Motor neuron (in vitro differentiated cells): ENCODE measurements at regions not wholly inside any gene's neighbourhood (a gene's known extent, or its start where the extent isn't known, plus 50 kb on each side); places are given as distances from the start of the nearest gene placed in this dataset.

Source experiments
- ATAC-seq, 8 experiments: fragments of 200-7000 bp; cut with Tn5 transposase; replicated peaks in 6 of 8; 2 replicates each; pipeline ENCODE4 v1.8.0; 2021; ENCODE audit warnings: mild to moderate bottlenecking in 8 of 8, moderate library complexity in 8 of 8
- H3K27ac ChIP-seq, 2 donors: fragments of 250-450 bp; sonication (Bioruptor Pico); 2 replicates each; pipeline ENCODE4 v1.9.0; 2021; ENCODE audit warnings: antibody characterized with exemption in 2 of 2, mild to moderate bottlenecking in 2 of 2, moderate library complexity in 1 of 2
- H3K4me1 ChIP-seq, 2 donors: fragments of 250-450 bp; sonication (Bioruptor Pico); replicated peaks in 1 of 2; 2 replicates each; pipeline ENCODE4 v1.6.1; 2021; ENCODE audit warnings: antibody characterized with exemption in 2 of 2, mild to moderate bottlenecking in 2 of 2, moderate library complexity in 1 of 2
- H3K4me3 ChIP-seq, 5 donors: fragments of 250-450 bp; sonication (Bioruptor Pico); 2 replicates each; pipeline ENCODE4 v1.9.0; 2021; ENCODE audit warnings: antibody characterized with exemption in 5 of 5, mild to moderate bottlenecking in 5 of 5, moderate library complexity in 4 of 5
- WGBS, 10 experiments: fragments of 450-650 bp; shearing (Covaris generic); methylation state at CpG; one replicate each; pipeline ENCODE4 v1.0.0; 2022; 5-methylcytosine and 5-hydroxymethylcytosine counted together
- in situ Hi-C, 9 experiments: fragments of 400-800 bp; cut with MboI; loops; one replicate each; pipeline ENCODE4 v1.15.0; 2021; ENCODE audit warnings: low sequenced_read_pairs in 9 of 9, low pct_unique_long_range_greater_than_20kb in 2 of 9; ENCODE audit not compliant: unreplicated experiment in 9 of 9

DNA sequence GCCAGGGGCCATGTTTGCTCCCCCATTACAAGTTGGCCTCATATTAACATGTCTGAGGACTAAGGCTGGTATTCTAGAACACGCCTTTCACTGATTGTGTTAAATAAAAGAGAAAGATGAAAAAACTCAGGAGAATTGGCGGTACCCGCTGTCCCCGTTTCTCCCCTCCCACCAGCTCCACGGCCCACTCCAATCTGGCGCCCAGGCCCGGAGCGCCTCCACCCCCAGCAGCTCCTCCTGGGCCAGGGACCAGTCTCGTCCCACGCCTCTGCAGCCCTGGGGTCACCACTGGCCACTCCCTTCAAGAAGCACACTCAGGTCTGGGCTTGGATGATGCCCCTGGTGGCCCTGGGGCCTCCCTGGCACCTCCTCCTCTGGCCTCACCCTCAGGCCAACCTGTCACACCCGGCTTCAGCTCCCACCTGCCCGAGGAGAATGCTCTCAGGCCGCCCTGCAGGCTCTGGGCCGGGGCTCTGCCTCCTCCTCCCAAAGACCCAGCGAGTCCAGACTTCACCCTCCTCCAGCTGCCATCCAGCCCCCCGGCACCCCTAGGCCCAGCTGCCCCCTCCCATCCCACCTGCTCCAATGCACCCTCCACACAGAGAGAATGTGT, 133.0 kb upstream of the PPP1R26 start:
- Histone ChIP-seq H3K27ac (no peak overlapping the region), H3K4me3 (no peak overlapping the region), H3K4me1 (peaks cover 9 to 36% of the 10 kb centered on the region in 2 donors)
- WGBS, 10 experiments, result no CpG with 5 or more reads among the region's 16 CpGs
- in situ Hi-C loops, result loop anchor here in 5 of 9 experiments (5.0 to 10.0 kb wide), 2 partner anchors 259 to 262 kb away; partner anchors contain the start of gene OLFM1 (in 5 of the 5)
- ATAC-seq, result no peak

DNA sequence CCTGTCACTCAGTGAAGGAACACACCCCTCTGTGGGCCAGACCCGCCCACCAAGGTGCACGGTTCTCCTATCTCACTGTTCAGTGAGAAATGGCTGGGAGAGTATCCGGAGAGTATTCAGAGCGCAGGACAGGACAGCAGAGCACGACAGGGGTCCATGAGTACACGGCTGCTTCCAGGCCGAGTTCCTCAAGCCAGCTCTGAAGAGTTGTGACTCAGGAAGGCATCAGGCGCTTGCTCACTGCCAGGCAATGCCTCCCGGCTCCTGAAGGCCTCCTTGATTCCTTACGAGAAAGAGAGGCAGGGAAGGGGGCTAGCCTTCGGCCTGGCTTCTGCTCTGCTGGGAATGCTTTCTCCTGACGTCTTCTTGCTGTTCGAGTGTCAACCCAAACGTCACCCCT, 132.1 kb upstream of the PPP1R26 start:
- no peak for ATAC-seq
- peaks cover 9 to 36% of the 10 kb centered on the region in 2 donors for H3K4me1 ChIP-seq
- no peak overlapping the region for H3K27ac ChIP-seq
- no peak overlapping the region for H3K4me3 ChIP-seq
- in situ Hi-C loops, result loop anchor here in 5 of 9 experiments (5.0 to 10.0 kb wide), 2 partner anchors 260 to 263 kb away; partner anchors contain the start of gene OLFM1 (in 5 of the 5)
- WGBS, 10 experiments, result 40 to 60% methylated on average over 2 to 5 of the region's 14 CpGs; no CpG with 5 or more reads in 8 of the 10 experiments

GRCh38 chr9:135348076-135348787, 131.3 kb upstream of the PPP1R26 start:
- WGBS, 10 experiments, result 80 to 100% (median 91%) methylated on average over 2 to 8 of the region's 23 CpGs; no CpG with 5 or more reads in 6 of the 10 experiments
- in situ Hi-C loops, result loop anchor here in 5 of 9 experiments (5.0 to 10.0 kb wide), 2 partner anchors 261 to 263 kb away; partner anchors contain the start of gene OLFM1 (in 5 of the 5)
- no peak for ATAC-seq
- Histone ChIP-seq H3K27ac (no peak overlapping the region), H3K4me3 (no peak overlapping the region), H3K4me1 (peaks cover 9 to 36% of the 10 kb centered on the region in 2 donors)

DNA sequence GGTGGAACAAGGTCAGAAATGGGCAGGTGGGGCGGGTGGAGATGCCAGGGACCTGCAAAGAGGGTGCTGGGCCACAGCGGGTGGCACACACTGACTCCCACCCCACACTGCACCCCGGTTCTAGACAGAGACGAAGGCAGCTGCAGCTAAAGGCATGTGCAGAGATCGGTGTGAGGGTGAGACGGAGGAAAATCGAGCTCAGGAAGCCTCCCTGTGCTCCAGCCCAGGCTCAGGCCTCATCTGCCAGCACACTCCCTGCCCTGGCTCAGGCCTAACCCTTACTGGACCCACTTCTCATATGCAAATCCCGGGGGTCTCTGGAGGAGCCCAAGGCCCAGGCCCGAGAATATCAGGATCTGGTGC, 130.8 kb upstream of the PPP1R26 start:
- in situ Hi-C loops, result loop anchor here in 5 of 9 experiments (5.0 to 10.0 kb wide), 2 partner anchors 261 to 264 kb away; partner anchors contain the start of gene OLFM1 (in 5 of the 5)
- H3K27ac ChIP-seq, result no peak overlapping the region
- WGBS, 10 experiments, result 33 to 40% methylated on average over 1 to 2 of the region's 9 CpGs; no CpG with 5 or more reads in 8 of the 10 experiments
- no peak for ATAC-seq
- no peak overlapping the region for H3K4me3 ChIP-seq
- H3K4me1 ChIP-seq, result peaks cover 6 to 33% of the 10 kb centered on the region in 2 donors

DNA sequence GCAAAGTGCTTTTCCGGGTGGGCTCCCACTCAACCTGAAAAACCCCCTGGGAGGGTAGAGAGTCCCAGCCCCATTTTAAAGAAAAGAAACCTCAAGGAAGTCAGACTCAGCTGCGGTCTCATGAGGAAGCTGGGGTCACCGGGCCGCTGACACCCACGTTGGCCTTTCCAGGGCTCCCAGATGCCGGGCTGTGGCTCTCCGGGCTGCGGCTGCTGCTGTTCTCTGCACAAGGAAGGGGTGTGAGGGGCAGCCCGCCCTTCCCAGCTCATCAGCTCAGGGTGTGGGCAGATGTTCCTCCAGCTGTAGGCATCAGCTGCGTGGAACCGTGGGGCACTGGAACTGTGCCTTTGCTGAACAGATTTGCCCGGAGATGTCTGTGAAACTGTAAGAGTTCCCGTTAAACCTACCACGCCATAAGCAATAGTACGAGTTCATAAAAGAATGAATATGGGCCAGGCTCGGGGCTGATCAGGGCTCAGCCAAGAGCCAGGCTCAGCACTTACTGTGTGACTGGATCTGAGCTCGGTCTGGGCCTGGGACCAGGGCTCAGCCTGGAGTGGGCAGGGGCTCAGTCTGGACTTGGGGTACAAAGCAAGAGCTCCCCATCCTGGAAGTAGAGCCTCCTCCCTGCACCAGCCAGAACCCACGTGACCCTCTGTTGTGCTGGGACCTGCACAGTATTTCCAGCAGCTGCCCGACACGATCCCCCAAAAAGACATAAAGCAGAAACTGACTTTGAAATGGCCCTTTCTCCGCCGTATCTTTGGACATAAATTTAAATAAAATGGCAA, 130.2 kb upstream of the PPP1R26 start:
- Histone ChIP-seq H3K27ac (no peak overlapping the region), H3K4me3 (no peak overlapping the region), H3K4me1 (peaks cover under 1 to 32% of the 10 kb centered on the region in 2 donors)
- 0 to 100% (median 69%) methylated on average over 1 to 12 of the region's 22 CpGs; no CpG with 5 or more reads in 1 of the 10 experiments for WGBS, 10 experiments
- peak in 5 of 8 experiments; percentile 20 to 63 (median 31) for ATAC-seq
- in situ Hi-C loops, result loop anchor here in 5 of 9 experiments (5.0 to 10.0 kb wide), 2 partner anchors 262 to 265 kb away; partner anchors contain the start of gene OLFM1 (in 5 of the 5)

DNA sequence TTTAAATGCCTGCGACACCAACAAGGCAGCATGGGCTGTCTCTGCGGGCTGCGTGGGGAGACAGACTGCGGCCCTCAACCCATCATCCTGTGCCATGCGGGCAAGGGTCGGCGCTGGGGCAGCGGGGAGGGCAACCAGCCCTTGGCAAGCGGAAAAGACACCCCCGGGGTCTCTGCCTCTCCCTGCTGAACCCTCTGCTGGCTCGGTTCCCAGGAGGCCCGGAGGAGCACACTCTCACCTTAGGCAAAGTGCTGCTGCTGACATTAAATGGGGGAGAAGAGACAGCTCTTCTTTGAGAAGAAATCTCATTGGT, 129.6 kb upstream of the PPP1R26 start:
- 0 to 88% (median 29%) methylated on average over 1 to 6 of the region's 12 CpGs; no CpG with 5 or more reads in 7 of the 10 experiments for WGBS, 10 experiments

DNA sequence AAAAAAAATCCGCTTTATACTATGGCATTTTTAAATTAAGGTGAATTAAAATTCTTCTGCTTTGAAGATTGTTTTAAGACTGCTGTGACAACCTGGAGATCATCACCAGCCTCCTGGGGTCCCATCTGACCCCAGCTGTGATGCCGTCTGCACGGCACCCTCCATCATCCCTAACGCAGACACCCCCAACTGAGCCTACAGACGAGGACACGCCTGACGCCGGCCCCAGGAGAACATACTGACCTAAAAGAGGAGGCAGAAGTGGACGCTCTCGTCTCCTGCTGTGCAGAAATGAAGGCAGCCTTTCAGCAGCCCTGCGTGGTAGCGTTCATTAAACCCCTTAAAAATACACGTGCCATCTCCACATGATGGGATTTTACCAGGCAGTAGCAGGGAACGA, 125.6 kb upstream of the PPP1R26 start:
- 30 to 94% (median 79%) methylated on average over 1 to 13 of the region's 14 CpGs; no CpG with 5 or more reads in 2 of the 10 experiments for WGBS, 10 experiments
- Histone ChIP-seq H3K4me3 (no peak overlapping the region), H3K4me1 (peaks cover 7 to 25% of the 10 kb centered on the region in 2 donors), H3K27ac (no peak overlapping the region)
- ATAC-seq, result no peak
- in situ Hi-C loops, result no loop called here

More for the DNA sequence above, 129.6 kb upstream of the PPP1R26 start:
- Histone ChIP-seq H3K4me1 (peaks cover 0 to 26% of the 10 kb centered on the region in 2 donors), H3K27ac (no peak overlapping the region), H3K4me3 (no peak overlapping the region)
- ATAC-seq, result peak in 2 of 8 experiments; percentile 56 to 66
- in situ Hi-C loops, result no loop called here

DNA sequence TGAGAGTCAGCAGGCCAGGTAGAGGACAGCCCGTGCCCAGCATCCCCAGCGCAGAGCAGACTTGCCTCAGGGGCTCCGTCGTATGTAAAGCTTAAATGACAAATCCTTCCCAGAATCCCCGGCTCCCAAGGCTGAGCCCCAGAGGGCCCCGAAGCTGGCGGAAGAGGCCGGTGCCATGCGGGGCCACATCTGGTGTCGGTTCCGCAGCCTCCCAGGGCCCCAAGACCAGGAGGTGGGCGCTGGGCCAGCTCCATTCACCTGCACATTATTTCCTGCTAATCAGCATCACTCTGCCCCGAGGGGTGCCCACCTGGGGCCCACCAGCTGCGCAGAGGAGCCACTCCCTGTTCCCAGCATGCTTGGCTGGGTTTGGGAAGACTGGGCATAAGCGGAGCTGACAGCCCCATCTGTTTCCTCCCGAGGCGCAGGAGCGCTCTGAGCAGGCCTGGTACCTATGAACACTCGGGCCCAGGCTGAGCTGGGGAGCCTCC, 124.0 kb upstream of the PPP1R26 start:
- H3K27ac ChIP-seq, result no peak overlapping the region
- no peak for ATAC-seq
- in situ Hi-C loops, result no loop called here
- 20 to 94% (median 76%) methylated on average over 1 to 5 of the region's 19 CpGs; no CpG with 5 or more reads in 4 of the 10 experiments for WGBS, 10 experiments
- H3K4me3 ChIP-seq, result no peak overlapping the region
- H3K4me1 ChIP-seq, result peaks cover 7 to 14% of the 10 kb centered on the region in 2 donors

DNA sequence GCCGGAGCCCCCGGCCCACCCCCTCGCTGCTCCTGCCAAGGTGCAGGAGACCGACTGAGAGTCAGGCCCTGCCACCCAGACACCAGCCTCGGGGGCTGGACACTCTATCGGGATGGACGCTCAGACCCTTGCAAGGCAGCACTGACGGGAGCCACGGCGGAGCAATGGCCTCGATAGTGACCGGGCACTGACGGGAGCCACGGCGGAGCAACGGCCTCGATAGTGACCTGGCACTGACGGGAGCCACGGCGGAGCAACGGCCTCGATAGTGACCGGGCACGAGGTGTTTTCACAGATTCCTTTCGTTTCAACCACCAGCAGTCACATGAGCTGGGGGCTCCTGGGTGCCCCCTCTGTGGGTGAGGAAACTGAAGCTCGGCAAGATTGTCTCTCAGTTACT, 123.6 kb upstream of the PPP1R26 start:
- 44% methylated on average over 5 of the region's 26 CpGs; no CpG with 5 or more reads in 9 of the 10 experiments for WGBS, 10 experiments
- in situ Hi-C loops, result no loop called here
- Histone ChIP-seq H3K27ac (no peak overlapping the region), H3K4me1 (peaks cover 7 to 14% of the 10 kb centered on the region in 2 donors), H3K4me3 (no peak overlapping the region)
- ATAC-seq, result no peak

DNA sequence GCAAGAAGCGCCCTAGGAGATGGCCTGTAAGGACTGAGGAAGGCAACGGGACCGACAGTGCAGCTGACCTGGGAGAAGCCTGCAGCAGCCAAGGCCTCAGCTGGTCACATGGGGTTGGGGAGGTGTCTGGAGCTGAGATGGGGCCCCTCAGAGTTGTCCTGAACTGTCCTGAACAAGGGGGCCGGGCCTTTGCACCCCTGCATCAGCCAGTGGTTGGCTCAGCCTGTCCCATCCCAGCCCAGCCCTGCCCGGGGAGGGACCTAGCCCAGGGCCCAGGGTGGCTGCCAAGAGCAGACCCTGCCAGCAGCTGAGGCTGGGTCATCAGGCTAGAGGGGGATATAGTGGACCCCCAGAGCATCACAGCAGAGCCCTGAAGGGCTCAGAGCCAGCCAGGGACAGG, 122.8 kb upstream of the PPP1R26 start:
- WGBS, 10 experiments, result 0 to 89% (median 73%) methylated on average over 1 to 3 of the region's 5 CpGs; no CpG with 5 or more reads in 7 of the 10 experiments
- Histone ChIP-seq H3K4me1 (peaks cover 7 to 14% of the 10 kb centered on the region in 2 donors), H3K4me3 (no peak overlapping the region), H3K27ac (no peak overlapping the region)
- ATAC-seq, result peak in 1 of 8 experiments; percentile 22
- in situ Hi-C loops, result no loop called here

GRCh38 chr9:135357863-135358551, 121.6 kb upstream of the PPP1R26 start:
- 52 to 82% (median 64%) methylated on average over 2 to 11 of the region's 24 CpGs; no CpG with 5 or more reads in 2 of the 10 experiments for WGBS, 10 experiments
- Histone ChIP-seq H3K4me1 (peaks cover 7 to 14% of the 10 kb centered on the region in 2 donors), H3K27ac (no peak overlapping the region), H3K4me3 (no peak overlapping the region)
- ATAC-seq, result peak in 4 of 8 experiments; percentile 16 to 55 (median 38)
- in situ Hi-C loops, result no loop called here

- in situ Hi-C loops, result no loop called here
- ATAC-seq, result no peak
- Histone ChIP-seq H3K27ac (no peak overlapping the region), H3K4me1 (peaks cover 7 to 14% of the 10 kb centered on the region in 2 donors), H3K4me3 (no peak overlapping the region)
- 51 to 94% (median 80%) methylated on average over 1 to 7 of the region's 13 CpGs; no CpG with 5 or more reads in 4 of the 10 experiments for whole genome bisulfite sequencing, 10 experiments
These were observed 121.0 kb upstream of the PPP1R26 start for GRCh38 chr9:135358552-135358940.
